T-cell (primary cell): ENCODE measurements at regions not wholly inside any gene's neighbourhood (a gene's known extent, or its start where the extent isn't known, plus 50 kb on each side); places are given as distances from the start of the nearest gene placed in this dataset.

Source experiments
- ATAC-seq, 4 experiments: fragments of 200-7000 bp in 3 of 4; fragments of 150-1000 bp in 1 of 4; cut with Tn5 transposase; replicated peaks in 1 of 4; 1 replicate in 3 of 4; 2 replicates in 1 of 4; pipeline ENCODE4 v1.10.0; 2021; ENCODE audit warnings: moderate library complexity in 3 of 4, mild to moderate bottlenecking in 2 of 4, moderate number of reproducible peaks in 1 of 4
- CTCF ChIA-PET, 2 donors: fragments of 300-600 bp; sonication (Branson Sonifier 250); formaldehyde crosslinking; loops; one replicate each; lab custom pipeline; 2022; ENCODE audit warnings: antibody characterized with exemption in 2 of 2; lab: Charles Lee
- POLR2A ChIA-PET, 2 donors: fragments of 300-600 bp; sonication (Branson Sonifier 250); formaldehyde crosslinking; loops; one replicate each; lab custom pipeline; 2022; ENCODE audit warnings: antibody characterized with exemption in 2 of 2; lab: Charles Lee
- DNase-seq, 35 experiments: peaks; one replicate each; pipeline versions ENCODE4 v3.0.0 to v3.0.0-alpha.2; 2013 to 2023
- H3K27ac ChIP-seq: one replicate; pipeline ENCODE4 v1.5.1; 2013; ENCODE audit warnings: low read length
- H3K27me3 ChIP-seq, 2 experiments: replicated peaks in 1 of 2; 1 replicate in 1 of 2; 2 replicates in 1 of 2; pipeline versions ENCODE4 v1.6.1 to v1.7.0; 2013; ENCODE audit warnings: low read length in 1 of 2, mixed read lengths in 1 of 2; ENCODE audit not compliant: control insufficient read depth in 2 of 2, insufficient read depth in 2 of 2; ENCODE audit errors: extremely low read depth in 1 of 2
- H3K36me3 ChIP-seq, 2 donors: 1 replicate in 1 of 2; 2 replicates in 1 of 2; pipeline versions ENCODE4 v1.6.1 to v1.7.0; 2013; ENCODE audit warnings: low read length in 1 of 2; ENCODE audit not compliant: control insufficient read depth in 2 of 2, insufficient read depth in 1 of 2; ENCODE audit errors: extremely low read depth in 1 of 2
- H3K4me1 ChIP-seq, 2 experiments: 1 replicate in 1 of 2; 2 replicates in 1 of 2; pipeline versions ENCODE4 v1.6.1 to v1.7.0; 2013; ENCODE audit warnings: low read length in 2 of 2, mixed read lengths in 1 of 2; ENCODE audit not compliant: insufficient read depth in 2 of 2, control insufficient read depth in 1 of 2; ENCODE audit errors: extremely low read depth in 1 of 2
- H3K4me3 ChIP-seq, 2 donors: 1 replicate in 1 of 2; 2 replicates in 1 of 2; pipeline versions ENCODE4 v1.5.1 to v1.7.0; 2013; ENCODE audit warnings: mild to moderate bottlenecking in 2 of 2, low read length in 1 of 2, moderate library complexity in 1 of 2; ENCODE audit not compliant: control insufficient read depth in 1 of 2; ENCODE audit errors: extremely low read depth in 1 of 2
- H3K9me3 ChIP-seq: 2 replicates; pipeline ENCODE4 v1.7.0; 2013
- H3K27ac Mint-ChIP-seq, 2 donors: one replicate each; pipeline ENCODE4 v1.8.0; 2020 to 2021; ENCODE audit warnings: mild to moderate bottlenecking in 2 of 2, mixed read lengths in 2 of 2
- H3K27me3 Mint-ChIP-seq, 2 donors: one replicate each; pipeline ENCODE4 v1.8.0; 2021 to 2022; ENCODE audit warnings: mixed read lengths in 2 of 2
- H3K36me3 Mint-ChIP-seq: one replicate; pipeline ENCODE4 v1.8.0; 2021; ENCODE audit warnings: mixed read lengths
- H3K4me1 Mint-ChIP-seq, 3 donors: one replicate each; pipeline ENCODE4 v1.8.0; 2020 to 2022; ENCODE audit warnings: mixed read lengths in 3 of 3, mild to moderate bottlenecking in 1 of 3
- H3K4me3 Mint-ChIP-seq, 3 donors: one replicate each; pipeline ENCODE4 v1.8.0; 2020 to 2022; ENCODE audit warnings: mild to moderate bottlenecking in 3 of 3, mixed read lengths in 3 of 3, moderate library complexity in 3 of 3
- H3K9me3 Mint-ChIP-seq, 3 donors: one replicate each; pipeline ENCODE4 v1.8.0; 2020 to 2022; ENCODE audit warnings: mixed read lengths in 3 of 3
- WGBS: methylation state at CpG from one replicate; pipeline ENCODE4 v1.1.5; 2013; ENCODE audit warnings: missing lambda C conversion rate; ENCODE audit not compliant: insufficient coverage; 5-methylcytosine and 5-hydroxymethylcytosine counted together

DNA sequence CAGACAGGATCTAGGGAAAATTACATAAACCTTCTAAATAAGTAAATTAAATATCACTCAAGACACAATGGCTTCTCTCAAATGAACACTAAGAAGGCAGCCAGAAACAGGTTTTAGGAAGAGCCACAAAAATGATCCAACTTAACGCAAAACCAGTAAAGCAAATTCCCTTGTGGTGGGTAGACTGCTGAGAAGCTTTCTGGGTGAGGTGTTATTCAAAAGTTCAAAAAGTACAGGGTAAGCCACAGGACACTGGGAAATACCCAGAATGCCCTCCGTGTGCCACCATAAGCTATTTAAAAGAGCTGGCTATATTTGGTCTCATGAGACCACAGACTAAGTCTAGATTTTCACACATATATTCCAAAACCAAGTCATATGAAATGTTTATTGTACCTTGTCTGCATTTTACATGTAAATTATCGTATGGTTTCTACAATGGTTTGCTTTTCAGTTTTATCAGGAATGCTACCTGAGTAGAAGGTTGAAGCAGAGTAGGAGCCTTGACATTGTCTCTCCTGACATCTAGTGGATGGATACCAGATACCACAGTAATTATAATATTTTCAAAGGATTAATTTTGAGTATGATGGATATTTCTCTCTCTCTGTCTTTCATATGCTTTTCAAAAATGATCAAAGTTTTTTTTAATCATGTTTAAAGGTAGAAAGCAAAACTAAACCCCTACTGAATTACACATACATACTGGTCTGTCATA is 109.3 kb upstream of the KLHL13 start:
- CTCF ChIA-PET = no interaction called here
- no peaks in the 10 kb centered on the region for H3K9me3 ChIP-seq
- H3K27me3 Mint-ChIP-seq = peaks cover 2 to 17% of the 10 kb centered on the region in 2 donors
- H3K4me3 ChIP-seq = no peak overlapping the region
- H3K4me1 ChIP-seq = no peaks in the 10 kb centered on the region
- no CpG with 5 or more reads among the region's 3 CpGs for whole genome bisulfite sequencing
- no peak overlapping the region for H3K27ac ChIP-seq
- no peaks in the 10 kb centered on the region for H3K27me3 ChIP-seq
- ATAC-seq (no peak), DNase-seq (peak in 1 of 35 experiments; percentile 2)
- no peaks in the 10 kb centered on the region for H3K36me3 Mint-ChIP-seq
- H3K36me3 ChIP-seq = no peaks in the 10 kb centered on the region
- POLR2A ChIA-PET = no interaction called here
- no peak overlapping the region for H3K4me3 Mint-ChIP-seq
- no peaks in the 10 kb centered on the region for H3K4me1 Mint-ChIP-seq
- no peaks in the 10 kb centered on the region for H3K9me3 Mint-ChIP-seq
- no peak overlapping the region for H3K27ac Mint-ChIP-seq

DNA sequence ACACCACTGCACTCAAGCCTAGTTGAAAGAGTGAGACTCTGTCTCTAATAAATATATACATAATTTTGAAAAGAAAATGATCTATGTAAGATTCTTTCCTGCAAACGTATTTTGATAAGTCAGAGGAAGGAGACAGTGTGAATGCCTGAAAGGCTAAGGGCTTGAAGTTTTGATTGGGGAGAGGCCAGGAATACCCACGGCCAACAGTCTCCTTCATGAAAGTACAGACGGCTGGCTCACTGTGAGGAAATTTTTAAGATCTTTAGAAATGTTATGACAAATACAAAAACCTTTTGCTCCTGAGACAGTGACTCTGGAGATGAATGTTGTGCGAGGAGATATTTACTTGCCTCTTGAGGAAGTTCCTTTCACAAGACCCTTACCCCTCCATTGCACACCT is 111.4 kb upstream of the KLHL13 start:
- H3K9me3 Mint-ChIP-seq = no peaks in the 10 kb centered on the region
- ATAC-seq = no peak

DNA sequence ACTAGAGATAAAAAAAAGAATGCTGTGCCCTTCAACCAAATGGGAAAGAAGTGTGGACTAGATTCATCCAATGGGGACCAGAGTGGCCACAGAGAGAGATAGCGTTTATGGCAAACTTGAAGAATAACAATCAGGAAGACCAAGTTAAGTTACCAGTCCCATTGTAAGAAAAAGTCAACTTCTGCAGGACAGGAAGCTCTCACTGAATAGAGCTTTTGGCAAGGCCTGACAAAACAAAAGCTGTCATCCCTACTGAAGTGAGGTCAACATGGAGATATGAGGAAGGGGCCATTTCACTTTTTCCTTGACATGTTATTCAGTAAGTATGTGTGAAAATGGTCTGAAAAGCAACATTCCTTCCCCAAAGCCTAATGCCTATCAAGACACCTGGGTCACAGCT is 111.8 kb upstream of the KLHL13 start:
- CTCF ChIA-PET = no interaction called here
- Mint-ChIP-seq H3K4me3 (no peak overlapping the region), H3K9me3 (no peaks in the 10 kb centered on the region), H3K36me3 (no peaks in the 10 kb centered on the region), H3K27me3 (peaks cover 2 to 24% of the 10 kb centered on the region in 2 donors), H3K4me1 (no peaks in the 10 kb centered on the region), H3K27ac (no peak overlapping the region)
- no CpG with 5 or more reads among the region's 1 CpG for WGBS
- no peaks in the 10 kb centered on the region for H3K36me3 ChIP-seq
- H3K9me3 ChIP-seq = no peaks in the 10 kb centered on the region
- no peak overlapping the region for H3K27ac ChIP-seq
- no peaks in the 10 kb centered on the region for H3K4me1 ChIP-seq
- POLR2A ChIA-PET = no interaction called here
- ATAC-seq (no peak), DNase-seq (no peak)
- no peak overlapping the region for H3K4me3 ChIP-seq
- H3K27me3 ChIP-seq = no peaks in the 10 kb centered on the region

More for the DNA sequence above, 111.4 kb upstream of the KLHL13 start:
- H3K9me3 ChIP-seq = no peaks in the 10 kb centered on the region
- Mint-ChIP-seq H3K4me1 (no peaks in the 10 kb centered on the region), H3K4me3 (no peak overlapping the region), H3K27ac (no peak overlapping the region), H3K27me3 (peaks cover 2 to 24% of the 10 kb centered on the region in 2 donors), H3K36me3 (no peaks in the 10 kb centered on the region)
- POLR2A ChIA-PET = no interaction called here
- no peaks in the 10 kb centered on the region for H3K36me3 ChIP-seq
- WGBS = 50% methylated on average over 1 of the region's 4 CpGs
- no peak overlapping the region for H3K27ac ChIP-seq
- DNase-seq = no peak
- CTCF ChIA-PET = no interaction called here
- no peaks in the 10 kb centered on the region for H3K27me3 ChIP-seq
- H3K4me1 ChIP-seq = no peaks in the 10 kb centered on the region
- H3K4me3 ChIP-seq = no peak overlapping the region

DNA sequence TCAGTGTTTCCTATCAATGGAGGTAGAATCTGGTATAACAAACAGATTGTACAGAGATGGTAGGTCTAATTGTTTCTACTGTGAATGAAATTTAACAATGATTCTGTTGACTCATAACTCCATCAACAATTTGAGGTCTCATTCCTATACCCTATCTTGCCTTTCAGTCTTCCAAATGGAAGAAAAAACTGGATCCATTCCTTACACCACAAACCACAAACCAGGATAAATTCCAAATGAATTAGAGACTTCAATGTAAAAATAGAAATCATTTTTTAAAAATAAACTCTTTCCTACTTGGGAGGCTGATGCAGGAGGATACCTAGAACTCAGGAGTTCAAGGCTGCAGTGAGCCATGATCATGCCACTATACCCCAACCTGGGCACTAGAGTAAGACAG is 114.4 kb upstream of the WDR44 start:
- POLR2A ChIA-PET = no interaction called here
- DNase-seq = no peak
- H3K27ac Mint-ChIP-seq = no peak overlapping the region

DNA sequence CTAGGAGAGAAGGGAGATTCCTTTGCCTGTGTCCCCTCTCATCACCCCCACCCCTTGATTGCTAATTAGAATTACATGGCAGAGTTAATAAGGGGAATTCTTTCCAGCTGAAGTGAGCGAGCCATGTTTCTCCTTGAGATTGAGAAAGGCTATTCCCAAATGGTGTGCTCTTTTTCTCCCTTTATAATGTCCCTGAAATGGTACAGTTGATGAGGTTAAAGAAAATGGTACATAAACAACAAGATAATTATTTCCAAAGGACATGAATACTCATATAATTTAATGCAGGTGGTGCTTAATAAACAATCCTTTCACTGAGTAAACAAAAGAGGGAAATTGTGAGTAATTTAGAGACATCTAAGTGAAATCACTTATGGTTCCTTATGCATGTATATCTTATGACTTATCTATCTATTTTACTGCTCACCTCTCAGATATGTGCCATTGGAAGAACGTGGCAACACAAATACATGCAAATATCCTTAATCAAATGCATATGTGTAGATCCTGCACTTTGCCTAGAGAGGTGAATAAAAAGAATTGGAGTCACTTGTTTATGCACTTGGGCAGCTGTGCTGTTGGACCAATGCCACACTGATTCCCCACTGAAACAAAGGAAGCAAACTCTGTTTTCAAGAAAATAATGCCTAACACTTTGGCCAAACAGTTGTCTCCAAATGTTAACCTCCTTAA is 106.6 kb upstream of the WDR44 start:
- no peaks in the 10 kb centered on the region for H3K4me1 Mint-ChIP-seq
- Histone ChIP-seq H3K27ac (no peak overlapping the region), H3K9me3 (no peaks in the 10 kb centered on the region), H3K36me3 (no peaks in the 10 kb centered on the region), H3K4me1 (no peaks in the 10 kb centered on the region), H3K27me3 (peaks cover 0 to 2% of the 10 kb centered on the region in 2 experiments), H3K4me3 (no peak overlapping the region)
- POLR2A ChIA-PET = no interaction called here
- CTCF ChIA-PET = interaction anchor here in 1 of 2 donors (0.6 kb wide), 1 partner anchor 982 kb away, joined by 3 read pairs; no protein-coding TSS in a partner anchor
- H3K9me3 Mint-ChIP-seq = peaks cover 0 to 4% (median 3%) of the 10 kb centered on the region in 3 donors
- peaks cover 0 to 27% of the 10 kb centered on the region in 2 donors for H3K27me3 Mint-ChIP-seq
- no peaks in the 10 kb centered on the region for H3K36me3 Mint-ChIP-seq
- WGBS = no CpG with 5 or more reads among the region's 2 CpGs
- H3K4me3 Mint-ChIP-seq = no peak overlapping the region
- no peak for DNase-seq
- no peak overlapping the region for H3K27ac Mint-ChIP-seq
- no peak for ATAC-seq

More for the DNA sequence above, 114.4 kb upstream of the WDR44 start:
- no peak overlapping the region for H3K4me3 Mint-ChIP-seq
- no peaks in the 10 kb centered on the region for H3K4me1 Mint-ChIP-seq
- H3K27me3 Mint-ChIP-seq = peaks cover 2 to 28% of the 10 kb centered on the region in 2 donors
- peaks cover 0 to 4% (median 3%) of the 10 kb centered on the region in 3 donors for H3K9me3 Mint-ChIP-seq
- peaks cover 0 to 2% of the 10 kb centered on the region in 2 experiments for H3K27me3 ChIP-seq
- H3K36me3 ChIP-seq = no peaks in the 10 kb centered on the region
- H3K9me3 ChIP-seq = no peaks in the 10 kb centered on the region
- H3K36me3 Mint-ChIP-seq = no peaks in the 10 kb centered on the region
- H3K4me1 ChIP-seq = no peaks in the 10 kb centered on the region
- CTCF ChIA-PET = no interaction called here
- no peak overlapping the region for H3K4me3 ChIP-seq
- ATAC-seq = no peak
- H3K27ac ChIP-seq = no peak overlapping the region

DNA sequence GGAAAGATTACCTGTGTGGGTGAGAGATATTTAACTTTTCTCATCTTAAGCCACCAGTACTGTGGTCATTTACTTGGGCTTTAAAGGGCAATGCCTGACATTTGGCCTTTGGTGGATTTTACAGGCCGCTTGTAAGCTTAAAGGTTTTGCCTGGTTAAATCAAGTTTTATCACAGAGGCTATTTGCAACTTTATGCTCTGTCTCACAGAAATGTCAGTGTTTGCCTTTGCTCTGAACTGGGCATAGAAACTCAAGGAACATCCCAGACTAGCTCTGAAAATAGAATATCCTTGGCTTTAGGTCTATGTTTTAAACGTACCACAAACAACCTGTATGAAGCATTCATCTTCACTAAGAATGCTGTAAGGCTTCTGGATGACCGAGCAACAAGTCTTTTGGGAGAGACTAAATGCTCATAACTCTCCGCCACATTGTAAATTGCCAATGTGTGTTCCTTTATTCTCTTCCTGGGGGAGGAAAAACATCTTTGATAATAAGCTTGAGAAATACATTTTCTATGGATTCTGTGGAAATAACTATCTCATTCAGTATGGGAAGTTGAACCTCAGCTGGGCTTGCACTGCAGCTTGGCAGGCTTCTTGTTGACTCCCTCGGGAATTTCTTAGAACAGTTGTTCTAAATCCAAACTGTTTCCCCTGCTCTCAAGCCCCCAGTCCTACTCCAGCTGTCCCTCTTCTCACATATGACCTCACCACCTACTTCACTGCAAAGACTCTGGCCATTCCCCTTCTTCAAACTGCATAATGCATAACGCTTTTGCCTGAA is 105.8 kb upstream of the WDR44 start:
- WGBS = 74% methylated on average over 2 of the region's 6 CpGs
- CTCF ChIA-PET = interaction anchor here in 1 of 2 donors (0.6 kb wide), 1 partner anchor 981 kb away, joined by 3 read pairs; no protein-coding TSS in a partner anchor

More for the DNA sequence above, 105.8 kb upstream of the WDR44 start:
- peaks cover 0 to under 1% of the 10 kb centered on the region in 2 experiments for H3K27me3 ChIP-seq
- ATAC-seq = no peak
- no peak overlapping the region for H3K27ac ChIP-seq
- H3K4me1 Mint-ChIP-seq = no peaks in the 10 kb centered on the region
- DNase-seq = no peak
- no peak overlapping the region for H3K4me3 ChIP-seq
- peaks cover 0 to 4% (median 3%) of the 10 kb centered on the region in 3 donors for H3K9me3 Mint-ChIP-seq
- no peaks in the 10 kb centered on the region for H3K36me3 Mint-ChIP-seq
- peaks cover 0 to 33% of the 10 kb centered on the region in 2 donors for H3K27me3 Mint-ChIP-seq
- no peaks in the 10 kb centered on the region for H3K4me1 ChIP-seq
- no peak overlapping the region for H3K4me3 Mint-ChIP-seq
- H3K36me3 ChIP-seq = no peaks in the 10 kb centered on the region
- no peak overlapping the region for H3K27ac Mint-ChIP-seq
- POLR2A ChIA-PET = no interaction called here
- no peaks in the 10 kb centered on the region for H3K9me3 ChIP-seq
